ENCODE measurements at regions not wholly inside any gene's neighbourhood (a gene's known extent, or its start where the extent isn't known, plus 50 kb on each side); places are given as distances from the start of the nearest gene placed in this dataset.

DNA sequence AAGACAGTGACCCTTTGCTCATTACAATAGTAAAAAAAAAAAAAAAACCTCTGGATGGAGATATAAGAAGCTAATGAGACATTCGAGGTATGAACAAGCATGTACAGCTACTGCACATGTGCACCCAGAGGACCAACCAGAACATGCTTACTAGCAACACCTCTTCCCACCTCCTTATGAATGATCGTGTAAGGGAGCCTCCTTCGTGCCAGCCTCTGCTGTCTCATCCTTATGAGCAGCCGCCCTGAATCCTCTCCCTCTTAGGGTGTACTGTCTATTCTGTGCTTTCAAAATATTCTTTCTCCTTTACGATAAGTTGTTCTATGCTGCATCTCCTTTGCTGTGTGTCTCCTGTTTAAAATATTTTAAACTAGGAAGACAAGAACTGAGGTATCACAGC, 91.4 kb upstream of the ACSL3 start:
- no peak for TF ChIP-seq POLR2A (IDR thresholded peaks at IDR 0.05)
- TF ChIP-seq, protein P1, sequence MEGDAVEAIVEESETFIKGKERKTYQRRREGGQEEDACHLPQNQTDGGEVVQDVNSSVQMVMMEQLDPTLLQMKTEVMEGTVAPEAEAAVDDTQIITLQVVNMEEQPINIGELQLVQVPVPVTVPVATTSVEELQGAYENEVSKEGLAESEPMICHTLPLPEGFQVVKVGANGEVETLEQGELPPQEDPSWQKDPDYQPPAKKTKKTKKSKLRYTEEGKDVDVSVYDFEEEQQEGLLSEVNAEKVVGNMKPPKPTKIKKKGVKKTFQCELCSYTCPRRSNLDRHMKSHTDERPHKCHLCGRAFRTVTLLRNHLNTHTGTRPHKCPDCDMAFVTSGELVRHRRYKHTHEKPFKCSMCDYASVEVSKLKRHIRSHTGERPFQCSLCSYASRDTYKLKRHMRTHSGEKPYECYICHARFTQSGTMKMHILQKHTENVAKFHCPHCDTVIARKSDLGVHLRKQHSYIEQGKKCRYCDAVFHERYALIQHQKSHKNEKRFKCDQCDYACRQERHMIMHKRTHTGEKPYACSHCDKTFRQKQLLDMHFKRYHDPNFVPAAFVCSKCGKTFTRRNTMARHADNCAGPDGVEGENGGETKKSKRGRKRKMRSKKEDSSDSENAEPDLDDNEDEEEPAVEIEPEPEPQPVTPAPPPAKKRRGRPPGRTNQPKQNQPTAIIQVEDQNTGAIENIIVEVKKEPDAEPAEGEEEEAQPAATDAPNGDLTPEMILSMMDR (IDR thresholded peaks at IDR 0.05), result no peak
